Jurkat, Clone E6-1 (cell line): ENCODE measurements at regions not wholly inside any gene's neighbourhood (a gene's known extent, or its start where the extent isn't known, plus 50 kb on each side); places are given as distances from the start of the nearest gene placed in this dataset.
A peak's percentile ranks its signal among the peaks of the same experiment; 100 is the strongest.

Experiments used
- DNase-seq: peaks from one replicate; pipeline ENCODE4 v3.0.0-alpha.2; 2011; ENCODE audit warnings: low read depth, low spot score
- H3K4me3 ChIP-seq: 2 replicates; pipeline ENCODE4 v1.5.1; 2011; ENCODE audit warnings: mild to moderate bottlenecking, low read length, control low read depth, moderate library complexity

- no peak for DNase-seq
Observed at GRCh38 chr13:40167327-40167726, 499.1 kb downstream of the FOXO1 start.

DNA sequence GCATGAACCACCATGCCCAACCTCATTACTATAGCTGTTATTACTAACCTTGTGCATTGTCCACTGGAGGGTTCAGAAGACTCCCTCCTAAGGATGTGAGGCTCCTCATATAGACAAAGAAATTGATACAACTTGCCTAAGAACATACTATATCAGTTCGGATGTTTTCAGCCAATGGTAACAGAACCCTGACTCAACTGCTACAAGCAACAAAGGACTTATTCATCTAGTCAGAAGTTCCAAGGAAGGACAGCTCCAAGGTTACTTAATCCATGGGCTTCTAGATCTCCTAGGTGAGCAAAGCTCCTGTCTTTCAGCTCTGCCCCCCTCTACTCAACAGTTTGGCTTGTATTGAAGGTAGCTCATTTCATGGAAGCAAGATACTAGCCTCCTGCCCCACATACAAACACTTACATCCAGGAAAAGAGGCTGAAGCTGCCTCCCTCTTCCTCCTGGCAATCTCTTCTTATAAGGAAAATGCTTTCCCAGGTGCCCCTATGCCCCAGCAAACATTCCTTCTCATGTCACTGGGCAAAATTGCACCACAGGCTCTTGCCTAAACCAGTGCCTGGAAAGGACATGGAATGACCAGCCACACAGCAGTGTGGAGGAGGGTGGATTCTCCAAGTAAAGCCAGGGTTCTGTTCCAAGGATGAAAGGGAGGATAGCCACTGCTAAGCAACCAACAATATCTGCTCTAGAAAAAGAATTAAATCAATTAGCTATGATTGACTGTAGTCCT is 497.8 kb downstream of the FOXO1 start:
- no peak overlapping the region for H3K4me3 ChIP-seq
- DNase-seq: no peak

More at GRCh38 chr13:40167327-40167726, 499.1 kb downstream of the FOXO1 start:
- H3K4me3 ChIP-seq: no peak overlapping the region

DNA sequence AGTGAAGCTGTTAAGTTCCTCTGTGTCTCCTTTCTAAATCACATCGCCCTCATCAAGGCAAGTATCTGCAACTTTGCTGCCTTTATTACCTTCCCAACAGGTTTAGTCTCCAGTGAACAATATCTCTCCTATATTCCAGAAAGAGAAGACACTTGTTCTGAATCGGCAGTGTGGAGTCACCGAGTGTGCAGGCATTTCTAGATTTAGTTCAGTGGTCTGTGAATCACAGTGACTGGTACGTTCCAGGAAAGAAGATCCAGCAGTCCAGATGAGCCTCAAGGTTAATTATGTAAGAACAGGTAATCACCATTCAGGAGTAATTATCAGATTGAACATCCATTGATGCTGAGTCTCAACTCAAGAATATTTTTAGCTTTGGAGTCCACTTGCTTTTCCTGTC is 497.0 kb downstream of the FOXO1 start:
- no peak for DNase-seq
- no peak overlapping the region for H3K4me3 ChIP-seq

DNA sequence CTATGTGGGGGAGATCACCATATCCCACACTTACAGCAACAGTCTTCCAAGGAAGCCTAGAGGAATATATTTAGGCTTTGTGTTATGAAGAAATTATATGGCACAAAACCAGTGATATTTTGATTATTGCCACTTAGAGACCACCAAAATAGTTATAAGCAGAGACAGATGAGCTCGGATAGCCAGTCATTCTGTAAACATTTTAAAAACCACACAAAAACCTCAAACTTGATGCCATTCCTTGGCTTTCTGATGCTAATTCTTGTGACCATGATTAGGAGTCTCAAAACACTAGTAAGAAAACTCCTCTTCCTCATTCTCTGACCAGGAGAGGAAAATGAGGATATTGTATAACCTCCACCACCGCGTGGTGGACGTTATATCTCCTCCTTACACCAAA is 496.4 kb downstream of the FOXO1 start:
- DNase-seq: no peak
- H3K4me3 ChIP-seq: no peak overlapping the region

- H3K4me3 ChIP-seq: no peak overlapping the region
- DNase-seq: no peak
Observed at GRCh38 chr13:40170982-40171381, 495.5 kb downstream of the FOXO1 start.

GRCh38 chr13:40171566-40171965 is 494.9 kb downstream of the FOXO1 start:
- no peak overlapping the region for H3K4me3 ChIP-seq
- DNase-seq: no peak

DNA sequence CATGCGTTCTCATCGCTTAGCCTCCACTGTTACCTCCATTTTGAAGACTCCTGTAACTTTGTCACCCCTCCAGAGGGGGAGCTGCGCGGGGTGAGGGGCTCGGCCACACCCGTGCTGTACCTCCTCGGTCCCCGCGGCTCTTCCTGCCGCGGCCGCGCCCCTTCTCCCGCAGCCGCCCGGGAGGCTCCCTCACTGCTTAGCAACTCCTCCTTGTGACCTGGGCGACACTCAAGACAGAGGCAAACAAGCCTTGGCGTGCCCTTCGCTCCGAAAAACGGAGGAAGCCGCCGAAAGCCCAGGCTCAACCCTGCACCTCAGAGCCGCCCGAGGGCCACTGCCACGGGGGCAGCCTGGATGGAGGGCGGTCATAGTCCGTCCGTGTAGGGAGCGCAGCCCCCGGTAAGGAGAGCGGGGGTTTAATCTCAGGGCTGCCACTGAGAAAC is 494.3 kb downstream of the FOXO1 start:
- DNase-seq: no peak
- no peak overlapping the region for H3K4me3 ChIP-seq

DNA sequence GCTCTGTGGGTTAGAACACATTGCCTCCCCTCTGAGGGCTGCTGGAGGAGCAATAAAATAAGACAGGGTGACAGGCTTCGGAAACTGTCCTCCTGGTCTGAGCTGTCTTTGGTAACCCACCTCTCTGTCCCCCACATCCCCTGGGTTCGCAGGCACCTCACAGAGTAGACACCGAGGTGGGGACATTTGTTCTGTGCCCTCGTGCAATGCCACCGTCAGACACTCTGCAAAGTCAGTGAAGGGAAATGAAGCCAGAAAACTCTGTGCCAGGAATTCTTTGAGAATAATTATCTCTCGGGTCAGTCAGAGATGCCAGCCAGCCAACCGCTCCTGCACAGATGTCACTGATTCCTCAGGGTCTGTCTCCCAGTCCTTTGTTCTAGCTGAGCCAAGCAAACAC is 493.6 kb downstream of the FOXO1 start:
- no peak for DNase-seq
- no peak overlapping the region for H3K4me3 ChIP-seq

DNA sequence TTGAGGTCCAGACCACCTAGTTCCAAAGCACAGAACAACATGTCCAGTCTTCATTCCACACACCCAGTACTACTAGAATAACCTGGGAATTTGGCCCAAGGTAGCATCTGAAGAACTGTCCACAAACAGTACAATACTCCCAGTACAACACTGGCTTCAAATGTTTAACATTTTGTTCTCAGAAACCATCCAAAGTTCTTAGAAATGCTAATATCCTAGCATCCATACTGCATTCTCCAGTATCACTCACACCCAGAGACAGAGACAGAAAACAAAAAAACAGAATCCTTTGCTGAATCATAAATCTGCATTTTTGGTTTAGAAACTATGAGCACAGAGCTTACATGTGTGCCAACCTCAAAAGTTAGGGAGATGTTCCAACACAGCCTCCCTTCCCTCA is 490.8 kb downstream of the FOXO1 start:
- DNase-seq: no peak
- no peak overlapping the region for H3K4me3 ChIP-seq

- no peak overlapping the region for H3K4me3 ChIP-seq
- no peak for DNase-seq
Observed at GRCh38 chr13:40176242-40176641, 490.2 kb downstream of the FOXO1 start.

DNA sequence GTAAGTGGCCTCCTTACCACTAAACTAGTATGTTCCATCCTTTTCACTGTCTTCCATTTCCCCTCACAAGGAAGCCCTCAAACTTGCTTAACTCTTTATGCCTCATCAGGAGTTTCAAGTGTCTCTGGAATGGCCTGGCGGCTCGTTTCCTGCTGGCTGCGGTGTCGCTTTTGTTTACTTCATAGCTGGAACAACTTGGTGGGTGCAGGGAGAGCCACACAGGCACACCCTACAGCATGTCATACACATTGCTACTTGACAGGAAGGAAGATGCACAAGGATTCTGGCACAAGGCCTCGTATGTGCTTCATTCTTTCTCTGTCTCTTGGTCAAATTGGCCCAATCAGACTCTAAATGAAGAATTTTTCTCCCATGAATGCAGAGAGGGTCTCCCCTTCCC is 488.3 kb downstream of the FOXO1 start:
- no peak overlapping the region for H3K4me3 ChIP-seq
- no peak for DNase-seq

DNA sequence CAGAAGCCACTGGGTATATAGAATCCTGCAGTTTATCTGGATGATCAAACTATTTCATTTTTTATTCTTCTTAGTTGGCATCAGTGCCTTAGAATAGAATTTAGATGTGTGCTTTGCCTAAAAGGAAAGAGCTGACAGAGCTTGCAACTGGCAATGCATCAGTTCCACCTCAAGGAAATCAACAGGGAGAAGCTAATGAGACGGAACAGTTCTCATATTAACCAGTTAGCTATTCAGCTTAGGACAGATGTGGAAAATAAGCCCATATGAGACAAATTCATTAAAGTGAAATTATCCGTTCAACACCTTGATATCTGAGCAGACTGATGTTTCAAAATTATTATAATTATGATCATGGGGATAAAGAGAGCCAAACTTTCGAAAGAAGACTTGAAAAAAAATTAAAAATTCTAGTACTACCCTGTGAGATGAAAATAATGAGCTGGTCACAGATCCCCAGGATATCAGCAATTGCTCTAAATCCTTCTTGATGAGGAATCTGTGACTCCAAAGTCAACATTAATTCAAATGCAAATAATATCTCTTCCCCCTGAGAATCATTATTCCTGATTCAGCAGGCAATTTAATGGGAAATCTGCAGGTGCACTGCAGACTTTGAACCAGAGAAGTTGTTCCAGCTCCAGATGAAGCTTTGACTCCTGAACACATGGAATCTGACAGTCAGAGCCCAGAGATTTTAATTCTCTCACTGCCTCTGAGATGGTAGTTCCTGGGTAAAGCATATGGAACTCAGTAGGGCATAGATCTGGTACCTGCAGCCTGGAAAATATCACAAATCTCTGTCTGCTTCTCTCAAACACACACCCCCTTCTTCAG is 486.8 kb downstream of the FOXO1 start:
- DNase-seq: no peak
- H3K4me3 ChIP-seq: no peak overlapping the region

DNA sequence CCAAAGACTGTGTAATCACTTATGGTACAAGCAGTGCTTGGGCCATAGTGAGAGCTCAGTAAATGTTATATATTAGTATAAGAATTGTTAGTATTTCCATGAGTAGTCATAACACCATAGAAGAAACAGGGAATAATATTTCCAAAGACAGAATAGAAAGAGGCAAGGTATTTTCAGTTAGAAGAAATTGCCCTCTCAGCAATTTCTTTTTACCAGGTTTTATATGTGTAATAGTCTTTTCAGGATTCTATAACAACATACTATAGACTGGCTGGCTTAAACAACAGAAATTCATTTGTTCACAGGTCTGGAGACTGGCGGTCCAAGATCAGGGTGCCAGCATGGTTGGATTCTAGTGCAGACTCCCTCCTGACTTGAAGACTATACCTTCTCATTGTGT is 485.7 kb downstream of the FOXO1 start:
- no peak for DNase-seq
- no peak overlapping the region for H3K4me3 ChIP-seq

GRCh38 chr13:40181203-40181845 is 485.1 kb downstream of the FOXO1 start:
- H3K4me3 ChIP-seq: no peak overlapping the region
- DNase-seq: no peak

- DNase-seq: no peak
Observed at GRCh38 chr13:40182591-40182990, 483.9 kb downstream of the FOXO1 start.

GRCh38 chr13:40185414-40185813 is 481.0 kb downstream of the FOXO1 start:
- no peak for DNase-seq
- H3K4me3 ChIP-seq: no peak overlapping the region

More at GRCh38 chr13:40182591-40182990, 483.9 kb downstream of the FOXO1 start:
- no peak overlapping the region for H3K4me3 ChIP-seq

- DNase-seq: peak; percentile 21
Observed at GRCh38 chr13:40186041-40186440, 480.4 kb downstream of the FOXO1 start.

DNA sequence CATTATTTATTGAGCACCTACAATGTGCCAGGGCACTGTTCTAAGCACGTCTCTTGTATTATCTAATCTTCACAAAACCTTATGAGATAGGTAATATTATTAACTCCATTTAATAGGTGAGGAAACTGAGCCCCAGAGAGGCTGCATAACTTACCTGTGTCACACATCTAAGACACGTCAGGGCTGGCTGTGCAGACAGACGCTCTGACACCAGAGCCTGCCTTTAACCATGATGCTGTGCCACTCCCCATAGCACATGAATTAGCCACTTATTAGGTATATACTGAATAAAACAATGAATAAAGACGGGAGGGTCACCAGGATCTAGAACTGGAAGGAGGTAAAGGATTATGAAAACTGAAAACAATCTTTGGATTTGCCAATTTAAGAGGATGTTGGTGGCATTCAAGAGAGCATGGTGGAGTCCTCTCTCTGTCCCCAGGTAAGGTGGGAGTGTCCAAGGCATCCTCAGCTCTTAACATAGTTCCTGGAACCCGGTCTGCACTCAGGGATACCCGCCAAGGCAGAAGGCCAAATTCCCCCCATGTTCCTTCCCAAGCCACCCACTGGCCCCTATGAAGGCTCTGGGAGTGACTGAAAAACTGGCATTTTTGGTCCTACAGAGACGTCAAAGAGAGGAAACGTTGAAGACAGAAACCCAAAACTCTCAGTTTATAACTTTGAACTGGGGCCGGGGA is 479.7 kb downstream of the FOXO1 start:
- no peak for DNase-seq
- no peak overlapping the region for H3K4me3 ChIP-seq

More at GRCh38 chr13:40186041-40186440, 480.4 kb downstream of the FOXO1 start:
- H3K4me3 ChIP-seq: no peak overlapping the region

GRCh38 chr13:40187324-40187795 is 479.1 kb downstream of the FOXO1 start:
- peak; percentile 98 for DNase-seq
- H3K4me3 ChIP-seq: peak overlapping the region; percentile 22
